LNCAP (cell line): ENCODE measurements at regions not wholly inside any gene's neighbourhood (a gene's known extent, or its start where the extent isn't known, plus 50 kb on each side); places are given as distances from the start of the nearest gene placed in this dataset.

ENCODE experiments used
- CTCF ChIP-seq: fragments of 450-650 bp; IDR thresholded peaks from 2 replicates; pipeline ENCODE4 v1.5.1; 2017; ENCODE audit warnings: mild to moderate bottlenecking

- TF ChIP-seq CTCF = no peak
These were observed 314.2 kb downstream of the RAB28 start for GRCh38 chr4:13169731-13170525.

GRCh38 chr4:13168326-13168725, 315.8 kb downstream of the RAB28 start:
- no peak for TF ChIP-seq CTCF

GRCh38 chr4:13166214-13166613, 317.9 kb downstream of the RAB28 start:
- TF ChIP-seq CTCF = no peak

GRCh38 chr4:13164783-13165331, 319.3 kb downstream of the RAB28 start:
- no peak for TF ChIP-seq CTCF

- no peak for TF ChIP-seq CTCF
These were observed 321.3 kb downstream of the RAB28 start for GRCh38 chr4:13162886-13163285.

GRCh38 chr4:13160920-13161319, 323.2 kb downstream of the RAB28 start:
- TF ChIP-seq CTCF = no peak

GRCh38 chr4:13159041-13159620, 325.0 kb downstream of the RAB28 start:
- TF ChIP-seq CTCF = no peak
